Upper lobe of left lung (tissue), 6 donors: ENCODE measurements at regions not wholly inside any gene's neighbourhood (a gene's known extent, or its start where the extent isn't known, plus 50 kb on each side); places are given as distances from the start of the nearest gene placed in this dataset.

Experiments
- ATAC-seq, 2 donors: fragments of 200-7000 bp; cut with Tn5 transposase; one replicate each; pipeline ENCODE4 v1.9.1; 2022; ENCODE audit warnings: mild to moderate bottlenecking in 2 of 2, moderate library complexity in 2 of 2; ENCODE audit not compliant: low FRiP score in 2 of 2
- DNase-seq, 2 donors: peaks; one replicate each; pipeline ENCODE4 v3.0.0-alpha.2; 2019 to 2020
- H3K27ac ChIP-seq, 4 donors: fragments of 200-600 bp; sonication (generic); one replicate each; pipeline ENCODE4 v1.5.1; 2016 to 2019
- H3K27me3 ChIP-seq, 4 donors: fragments of 200-600 bp; sonication (generic); one replicate each; pipeline ENCODE4 v1.5.1; 2017 to 2019
- H3K36me3 ChIP-seq, 4 donors: fragments of 200-600 bp; sonication (generic); one replicate each; pipeline ENCODE4 v1.5.1; 2016 to 2019
- H3K4me1 ChIP-seq, 4 donors: fragments of 200-600 bp; sonication (generic); one replicate each; pipeline ENCODE4 v1.5.1; 2018 to 2019
- H3K4me3 ChIP-seq, 4 donors: fragments of 200-600 bp; sonication (generic); one replicate each; pipeline ENCODE4 v1.5.1; 2017 to 2019; ENCODE audit warnings: mild to moderate bottlenecking in 2 of 4, moderate library complexity in 1 of 4
- H3K9me3 ChIP-seq, 4 donors: fragments of 200-600 bp; sonication (generic); one replicate each; pipeline ENCODE4 v1.5.1; 2018 to 2019
- CTCF ChIP-seq, 6 experiments: fragments of 450-650 bp in 4 of 6; fragments of 200-600 bp in 2 of 6; sonication (generic) in 2 of 6; IDR thresholded peaks; one replicate each; pipeline ENCODE4 v1.5.1; 2016 to 2019; ENCODE audit warnings: antibody characterized with exemption in 6 of 6
- EP300 ChIP-seq, 4 donors: sonication (generic); formaldehyde crosslinking; IDR thresholded peaks; one replicate each; pipeline ENCODE4 v1.5.1; 2017; ENCODE audit warnings: antibody characterized with exemption in 4 of 4, control low read depth in 2 of 4
- POLR2A ChIP-seq, 4 donors: fragments of 450-650 bp; IDR thresholded peaks; one replicate each; pipeline ENCODE4 v1.5.1; 2016 to 2017; ENCODE audit warnings: antibody characterized with exemption in 4 of 4, mild to moderate bottlenecking in 2 of 4
- POLR2AphosphoS5 ChIP-seq, 2 donors: sonication (generic); formaldehyde crosslinking; IDR thresholded peaks; one replicate each; pipeline ENCODE4 v1.5.1; 2017; ENCODE audit warnings: antibody characterized with exemption in 2 of 2
- WGBS, 2 donors: methylation state at CpG; one replicate each; pipeline ENCODE4 v1.1.5; 2017 to 2018; 5-methylcytosine and 5-hydroxymethylcytosine counted together
- donor health status: DM: no; HTN: no; CAD: no; lungs with moderate emphysema.
- donor health status: DM: no; HTN: yes; CAD: no; lungs with severe emphysema.

- 91 to 93% methylated on average over 21 to 28 of the region's 28 CpGs for WGBS, 2 donors
- no peaks in the 10 kb centered on the region for H3K27me3 ChIP-seq
- no peaks in the 10 kb centered on the region for H3K9me3 ChIP-seq
- H3K4me3 ChIP-seq: no peak overlapping the region
- DNase-seq (peak; percentile 9 to 60), ATAC-seq (no peak)
- TF ChIP-seq POLR2AphosphoS5 (IDR thresholded peaks at IDR 0.05) (no peak), EP300 (IDR thresholded peaks at IDR 0.05) (no peak), POLR2A (IDR thresholded peaks at IDR 0.05) (no peak), CTCF (IDR thresholded peaks at IDR 0.05) (no peak)
- H3K36me3 ChIP-seq: no peaks in the 10 kb centered on the region
- H3K27ac ChIP-seq: no peak overlapping the region
- H3K4me1 ChIP-seq: peaks cover 0 to 4% (median 1%) of the 10 kb centered on the region in 4 donors
Measured at GRCh38 chr22:49564666-49565515, 262.8 kb downstream of the BRD1 start.

DNA sequence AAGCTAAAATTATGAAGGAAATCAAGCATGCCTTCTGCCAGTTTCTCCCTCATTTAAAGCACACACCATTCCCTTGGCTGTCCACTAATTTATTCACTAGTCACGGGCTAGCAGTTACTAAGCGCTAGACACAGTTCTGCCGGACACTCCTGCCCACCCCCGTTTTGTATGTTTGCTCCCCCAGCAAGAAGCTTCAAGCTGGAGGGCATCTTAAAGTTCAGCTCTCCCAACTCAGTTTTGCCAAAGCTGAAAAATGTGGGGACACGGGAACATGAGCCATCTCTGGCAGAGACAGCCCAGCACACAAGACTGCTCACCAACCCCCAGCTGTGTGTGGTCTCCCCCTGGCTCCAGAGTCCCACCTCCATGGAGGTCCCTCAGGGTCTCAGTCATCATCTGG is 263.6 kb downstream of the BRD1 start:
- H3K27me3 ChIP-seq: no peaks in the 10 kb centered on the region
- DNase-seq (peak in 1 of 2 donors; percentile 6), ATAC-seq (no peak)
- 90 to 91% methylated on average over 5 of the region's 5 CpGs for WGBS, 2 donors
- H3K4me1 ChIP-seq: peaks cover 0 to 4% (median 1%) of the 10 kb centered on the region in 4 donors
- no peaks in the 10 kb centered on the region for H3K36me3 ChIP-seq
- TF ChIP-seq EP300 (IDR thresholded peaks at IDR 0.05): no peak
- no peak for TF ChIP-seq CTCF (IDR thresholded peaks at IDR 0.05)
- no peak for TF ChIP-seq POLR2AphosphoS5 (IDR thresholded peaks at IDR 0.05)
- TF ChIP-seq POLR2A (IDR thresholded peaks at IDR 0.05): no peak
- H3K4me3 ChIP-seq: no peak overlapping the region
- no peak overlapping the region for H3K27ac ChIP-seq
- H3K9me3 ChIP-seq: no peaks in the 10 kb centered on the region

DNA sequence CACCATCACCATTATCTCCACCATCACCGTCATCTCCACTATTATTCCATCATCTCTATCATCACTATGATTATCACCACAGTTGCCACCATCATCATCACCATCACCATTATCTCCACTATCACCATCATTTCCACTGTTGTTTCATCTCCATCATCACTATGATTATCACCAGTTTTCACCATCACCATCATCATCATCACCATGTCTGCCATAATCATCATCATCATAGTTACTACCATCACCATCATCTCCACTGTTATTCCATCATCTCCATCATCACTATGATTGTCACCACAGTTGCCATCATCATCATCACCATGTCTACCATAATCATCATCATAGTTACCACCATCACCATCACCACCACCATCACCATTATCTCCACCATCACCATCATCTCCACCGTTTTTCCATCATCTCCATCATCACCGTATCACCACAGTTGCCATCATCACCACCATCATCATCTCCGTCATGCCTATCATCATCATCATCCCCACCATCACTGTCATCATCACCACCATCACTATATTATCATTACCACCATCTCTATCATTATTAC is 264.9 kb downstream of the BRD1 start:
- Histone ChIP-seq H3K4me3 (no peak overlapping the region), H3K27ac (no peak overlapping the region), H3K4me1 (peaks cover 0 to 4% (median 1%) of the 10 kb centered on the region in 4 donors), H3K27me3 (no peaks in the 10 kb centered on the region), H3K9me3 (no peaks in the 10 kb centered on the region), H3K36me3 (no peaks in the 10 kb centered on the region)
- DNase-seq: no peak
- no peak for ATAC-seq
- WGBS, 2 donors: 88% methylated on average over 4 of the region's 4 CpGs
- TF ChIP-seq EP300 (IDR thresholded peaks at IDR 0.05): no peak
- no peak for TF ChIP-seq POLR2A (IDR thresholded peaks at IDR 0.05)
- TF ChIP-seq CTCF (IDR thresholded peaks at IDR 0.05): no peak
- no peak for TF ChIP-seq POLR2AphosphoS5 (IDR thresholded peaks at IDR 0.05)

GRCh38 chr22:49561976-49562375 is 265.7 kb downstream of the BRD1 start:
- TF ChIP-seq CTCF (IDR thresholded peaks at IDR 0.05) (no peak), EP300 (IDR thresholded peaks at IDR 0.05) (no peak), POLR2A (IDR thresholded peaks at IDR 0.05) (no peak), POLR2AphosphoS5 (IDR thresholded peaks at IDR 0.05) (no peak)
- DNase-seq: peak in 1 of 2 donors; percentile 18

More at GRCh38 chr22:49561976-49562375, 265.7 kb downstream of the BRD1 start:
- ATAC-seq: no peak
- no peaks in the 10 kb centered on the region for H3K9me3 ChIP-seq
- no peak overlapping the region for H3K4me3 ChIP-seq
- peak overlapping the region in 2 of 4 donors; percentile 4 to 67 for H3K27ac ChIP-seq
- H3K4me1 ChIP-seq: peaks cover 0 to 4% (median 1%) of the 10 kb centered on the region in 4 donors
- no peaks in the 10 kb centered on the region for H3K27me3 ChIP-seq
- WGBS, 2 donors: 61 to 75% methylated on average over 6 of the region's 6 CpGs
- H3K36me3 ChIP-seq: no peaks in the 10 kb centered on the region
